Dendritic cell treated with granulocyte-macrophage colony-stimulating factor and Interleukin-4, amounts not matched to agents 40 ng/mL and 50 ng/mL, for 4 days (primary cell): ENCODE measurements at regions not wholly inside any gene's neighbourhood (a gene's known extent, or its start where the extent isn't known, plus 50 kb on each side); places are given as distances from the start of the nearest gene placed in this dataset.

Source experiments
- H3K27ac Mint-ChIP-seq: one replicate; pipeline ENCODE4 v1.8.0; 2022; ENCODE audit warnings: mild to moderate bottlenecking, mixed read lengths
- H3K27me3 Mint-ChIP-seq: one replicate; pipeline ENCODE4 v1.8.0; 2022; ENCODE audit warnings: mild to moderate bottlenecking, mixed read lengths
- H3K36me3 Mint-ChIP-seq: one replicate; pipeline ENCODE4 v1.8.0; 2022; ENCODE audit warnings: low read depth, mixed read lengths
- H3K4me1 Mint-ChIP-seq: one replicate; pipeline ENCODE4 v1.8.0; 2022; ENCODE audit warnings: low read depth, mixed read lengths
- H3K4me3 Mint-ChIP-seq: one replicate; pipeline ENCODE4 v1.8.0; 2022; ENCODE audit warnings: mild to moderate bottlenecking, moderate library complexity, mixed read lengths
- H3K9me3 Mint-ChIP-seq: one replicate; pipeline ENCODE4 v1.8.0; 2022; ENCODE audit warnings: mixed read lengths
- intact Hi-C: fragments of 100-400 bp; cut with micrococcal nuclease; formaldehyde crosslinking; loops from one replicate; pipeline ENCODE4 v1.15.0; 2022

GRCh38 chr20:60804240-60804917 is 447.7 kb upstream of the CDH4 start:
- H3K9me3 Mint-ChIP-seq = peaks cover 9% of the 10 kb centered on the region
- no peaks in the 10 kb centered on the region for H3K36me3 Mint-ChIP-seq
- H3K27me3 Mint-ChIP-seq = no peaks in the 10 kb centered on the region
- H3K27ac Mint-ChIP-seq = no peak overlapping the region
- H3K4me3 Mint-ChIP-seq = no peak overlapping the region
- intact Hi-C loops = no loop called here
- H3K4me1 Mint-ChIP-seq = no peaks in the 10 kb centered on the region

- H3K27ac Mint-ChIP-seq = no peak overlapping the region
Observed at GRCh38 chr20:60804918-60805630, 447.0 kb upstream of the CDH4 start.

GRCh38 chr20:60806354-60806753 is 445.7 kb upstream of the CDH4 start:
- Mint-ChIP-seq H3K27ac (no peak overlapping the region), H3K4me1 (no peaks in the 10 kb centered on the region), H3K4me3 (no peak overlapping the region), H3K9me3 (no peaks in the 10 kb centered on the region), H3K36me3 (no peaks in the 10 kb centered on the region), H3K27me3 (no peaks in the 10 kb centered on the region)
- intact Hi-C loops = no loop called here

More at GRCh38 chr20:60804918-60805630, 447.0 kb upstream of the CDH4 start:
- no peak overlapping the region for H3K4me3 Mint-ChIP-seq
- H3K4me1 Mint-ChIP-seq = no peaks in the 10 kb centered on the region
- no peaks in the 10 kb centered on the region for H3K36me3 Mint-ChIP-seq
- peaks cover 7% of the 10 kb centered on the region for H3K9me3 Mint-ChIP-seq
- no peaks in the 10 kb centered on the region for H3K27me3 Mint-ChIP-seq
- intact Hi-C loops = no loop called here

GRCh38 chr20:60806824-60807223 is 445.2 kb upstream of the CDH4 start:
- H3K36me3 Mint-ChIP-seq = no peaks in the 10 kb centered on the region
- no peaks in the 10 kb centered on the region for H3K27me3 Mint-ChIP-seq
- intact Hi-C loops = no loop called here
- H3K4me3 Mint-ChIP-seq = no peak overlapping the region
- H3K27ac Mint-ChIP-seq = no peak overlapping the region
- H3K4me1 Mint-ChIP-seq = no peaks in the 10 kb centered on the region
- no peaks in the 10 kb centered on the region for H3K9me3 Mint-ChIP-seq

- H3K4me1 Mint-ChIP-seq = no peaks in the 10 kb centered on the region
- no peaks in the 10 kb centered on the region for H3K27me3 Mint-ChIP-seq
- H3K4me3 Mint-ChIP-seq = no peak overlapping the region
- H3K36me3 Mint-ChIP-seq = no peaks in the 10 kb centered on the region
- H3K27ac Mint-ChIP-seq = no peak overlapping the region
- intact Hi-C loops = no loop called here
- no peaks in the 10 kb centered on the region for H3K9me3 Mint-ChIP-seq
Observed at GRCh38 chr20:60808003-60808672, 443.9 kb upstream of the CDH4 start.

GRCh38 chr20:60808701-60809100 is 443.4 kb upstream of the CDH4 start:
- Mint-ChIP-seq H3K36me3 (no peaks in the 10 kb centered on the region), H3K9me3 (no peaks in the 10 kb centered on the region), H3K4me3 (no peak overlapping the region), H3K27me3 (no peaks in the 10 kb centered on the region), H3K4me1 (no peaks in the 10 kb centered on the region), H3K27ac (no peak overlapping the region)
- intact Hi-C loops = no loop called here

GRCh38 chr20:60810561-60810960 is 441.5 kb upstream of the CDH4 start:
- Mint-ChIP-seq H3K4me3 (no peak overlapping the region), H3K27ac (no peak overlapping the region), H3K27me3 (no peaks in the 10 kb centered on the region), H3K4me1 (no peaks in the 10 kb centered on the region), H3K9me3 (peaks cover 3% of the 10 kb centered on the region), H3K36me3 (no peaks in the 10 kb centered on the region)
- intact Hi-C loops = no loop called here

GRCh38 chr20:60812561-60812960 is 439.5 kb upstream of the CDH4 start:
- intact Hi-C loops = no loop called here
- H3K36me3 Mint-ChIP-seq = no peaks in the 10 kb centered on the region
- H3K27ac Mint-ChIP-seq = no peak overlapping the region

GRCh38 chr20:60813066-60813465 is 439.0 kb upstream of the CDH4 start:
- no peak overlapping the region for H3K4me3 Mint-ChIP-seq
- no peaks in the 10 kb centered on the region for H3K4me1 Mint-ChIP-seq
- no peaks in the 10 kb centered on the region for H3K27me3 Mint-ChIP-seq
- intact Hi-C loops = no loop called here
- no peaks in the 10 kb centered on the region for H3K36me3 Mint-ChIP-seq
- H3K27ac Mint-ChIP-seq = no peak overlapping the region
- H3K9me3 Mint-ChIP-seq = peaks cover 17% of the 10 kb centered on the region

More at GRCh38 chr20:60812561-60812960, 439.5 kb upstream of the CDH4 start:
- Mint-ChIP-seq H3K27me3 (no peaks in the 10 kb centered on the region), H3K4me1 (no peaks in the 10 kb centered on the region), H3K9me3 (peaks cover 17% of the 10 kb centered on the region), H3K4me3 (no peak overlapping the region)

GRCh38 chr20:60815656-60816055 is 436.4 kb upstream of the CDH4 start:
- Mint-ChIP-seq H3K4me3 (no peak overlapping the region), H3K27ac (no peak overlapping the region), H3K9me3 (peaks cover 17% of the 10 kb centered on the region), H3K27me3 (peaks cover 1% of the 10 kb centered on the region), H3K36me3 (no peaks in the 10 kb centered on the region), H3K4me1 (no peaks in the 10 kb centered on the region)
- intact Hi-C loops = no loop called here

- intact Hi-C loops = no loop called here
- H3K9me3 Mint-ChIP-seq = peaks cover 17% of the 10 kb centered on the region
- no peaks in the 10 kb centered on the region for H3K4me1 Mint-ChIP-seq
- H3K36me3 Mint-ChIP-seq = no peaks in the 10 kb centered on the region
- no peak overlapping the region for H3K4me3 Mint-ChIP-seq
- H3K27me3 Mint-ChIP-seq = peaks cover 3% of the 10 kb centered on the region
- no peak overlapping the region for H3K27ac Mint-ChIP-seq
Observed at GRCh38 chr20:60816901-60817300, 435.2 kb upstream of the CDH4 start.

- intact Hi-C loops = no loop called here
- H3K36me3 Mint-ChIP-seq = no peaks in the 10 kb centered on the region
- H3K4me3 Mint-ChIP-seq = no peak overlapping the region
- peaks cover 17% of the 10 kb centered on the region for H3K9me3 Mint-ChIP-seq
- no peaks in the 10 kb centered on the region for H3K4me1 Mint-ChIP-seq
- H3K27me3 Mint-ChIP-seq = peaks cover 3% of the 10 kb centered on the region
- no peak overlapping the region for H3K27ac Mint-ChIP-seq
Observed at GRCh38 chr20:60817891-60818290, 434.2 kb upstream of the CDH4 start.

- Mint-ChIP-seq H3K4me1 (no peaks in the 10 kb centered on the region), H3K4me3 (no peak overlapping the region), H3K27me3 (peaks cover 3% of the 10 kb centered on the region), H3K9me3 (peaks cover 17% of the 10 kb centered on the region), H3K36me3 (no peaks in the 10 kb centered on the region), H3K27ac (no peak overlapping the region)
- intact Hi-C loops = no loop called here
Observed at GRCh38 chr20:60819511-60819910, 432.6 kb upstream of the CDH4 start.

- Mint-ChIP-seq H3K9me3 (peaks cover 17% of the 10 kb centered on the region), H3K27me3 (peaks cover 3% of the 10 kb centered on the region), H3K27ac (no peak overlapping the region), H3K36me3 (no peaks in the 10 kb centered on the region), H3K4me3 (no peak overlapping the region), H3K4me1 (no peaks in the 10 kb centered on the region)
- intact Hi-C loops = no loop called here
Observed at GRCh38 chr20:60820149-60820548, 431.9 kb upstream of the CDH4 start.
